Upper lobe of left lung (tissue), 6 donors: ENCODE measurements at regions not wholly inside any gene's neighbourhood (a gene's known extent, or its start where the extent isn't known, plus 50 kb on each side); places are given as distances from the start of the nearest gene placed in this dataset.
A peak's percentile ranks its signal among the peaks of the same experiment; 100 is the strongest.

Source experiments
- ATAC-seq, 2 donors: fragments of 200-7000 bp; cut with Tn5 transposase; one replicate each; pipeline ENCODE4 v1.9.1; 2022; ENCODE audit warnings: mild to moderate bottlenecking in 2 of 2, moderate library complexity in 2 of 2; ENCODE audit not compliant: low FRiP score in 2 of 2
- DNase-seq, 2 donors: peaks; one replicate each; pipeline ENCODE4 v3.0.0-alpha.2; 2019 to 2020
- H3K27ac ChIP-seq, 4 donors: fragments of 200-600 bp; sonication (generic); one replicate each; pipeline ENCODE4 v1.5.1; 2016 to 2019
- H3K27me3 ChIP-seq, 4 donors: fragments of 200-600 bp; sonication (generic); one replicate each; pipeline ENCODE4 v1.5.1; 2017 to 2019
- H3K36me3 ChIP-seq, 4 donors: fragments of 200-600 bp; sonication (generic); one replicate each; pipeline ENCODE4 v1.5.1; 2016 to 2019
- H3K4me1 ChIP-seq, 4 donors: fragments of 200-600 bp; sonication (generic); one replicate each; pipeline ENCODE4 v1.5.1; 2018 to 2019
- H3K4me3 ChIP-seq, 4 donors: fragments of 200-600 bp; sonication (generic); one replicate each; pipeline ENCODE4 v1.5.1; 2017 to 2019; ENCODE audit warnings: mild to moderate bottlenecking in 2 of 4, moderate library complexity in 1 of 4
- H3K9me3 ChIP-seq, 4 donors: fragments of 200-600 bp; sonication (generic); one replicate each; pipeline ENCODE4 v1.5.1; 2018 to 2019
- EP300 ChIP-seq, 4 donors: sonication (generic); formaldehyde crosslinking; IDR thresholded peaks; one replicate each; pipeline ENCODE4 v1.5.1; 2017; ENCODE audit warnings: antibody characterized with exemption in 4 of 4, control low read depth in 2 of 4
- POLR2A ChIP-seq, 4 donors: fragments of 450-650 bp; IDR thresholded peaks; one replicate each; pipeline ENCODE4 v1.5.1; 2016 to 2017; ENCODE audit warnings: antibody characterized with exemption in 4 of 4, mild to moderate bottlenecking in 2 of 4
- POLR2AphosphoS5 ChIP-seq, 2 donors: sonication (generic); formaldehyde crosslinking; IDR thresholded peaks; one replicate each; pipeline ENCODE4 v1.5.1; 2017; ENCODE audit warnings: antibody characterized with exemption in 2 of 2
- WGBS, 2 donors: methylation state at CpG; one replicate each; pipeline ENCODE4 v1.1.5; 2017 to 2018; 5-methylcytosine and 5-hydroxymethylcytosine counted together
- TF ChIP-seq, protein P1 (sequence below), 6 experiments: fragments of 450-650 bp in 4 of 6; fragments of 200-600 bp in 2 of 6; sonication (generic) in 2 of 6; IDR thresholded peaks; one replicate each; pipeline ENCODE4 v1.5.1; 2016 to 2019; ENCODE audit warnings: antibody characterized with exemption in 6 of 6
- donor health status: DM: no; HTN: no; CAD: no; lungs with moderate emphysema.
- donor health status: DM: no; HTN: yes; CAD: no; lungs with severe emphysema.

DNA sequence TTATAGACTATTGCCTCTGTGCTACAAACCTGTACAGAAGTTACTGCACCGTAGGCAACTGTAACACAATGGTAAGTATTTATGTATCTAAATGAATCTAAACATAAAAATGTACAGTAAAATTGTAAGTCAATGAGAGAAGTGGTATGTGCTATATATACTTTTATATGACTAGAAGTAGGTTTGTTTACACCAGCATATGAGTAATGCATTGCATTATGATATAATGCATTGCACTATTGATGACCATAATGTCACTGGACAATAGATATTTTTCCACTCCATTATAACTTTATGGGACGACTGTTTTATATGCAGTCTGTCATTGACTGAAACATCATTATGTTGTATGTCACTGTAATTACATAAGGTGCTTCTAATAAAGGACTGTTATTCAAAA is 340.3 kb upstream of the SNX7 start:
- Histone ChIP-seq H3K27me3 (no peaks in the 10 kb centered on the region), H3K4me1 (peaks cover 21 to 27% (median 22%) of the 10 kb centered on the region in 4 donors), H3K9me3 (no peaks in the 10 kb centered on the region), H3K36me3 (no peaks in the 10 kb centered on the region), H3K4me3 (no peak overlapping the region), H3K27ac (no peak overlapping the region)
- no peak for DNase-seq
- TF ChIP-seq POLR2A (IDR thresholded peaks at IDR 0.05) (no peak), EP300 (IDR thresholded peaks at IDR 0.05) (no peak), POLR2AphosphoS5 (IDR thresholded peaks at IDR 0.05) (no peak)
- TF ChIP-seq, protein P1, sequence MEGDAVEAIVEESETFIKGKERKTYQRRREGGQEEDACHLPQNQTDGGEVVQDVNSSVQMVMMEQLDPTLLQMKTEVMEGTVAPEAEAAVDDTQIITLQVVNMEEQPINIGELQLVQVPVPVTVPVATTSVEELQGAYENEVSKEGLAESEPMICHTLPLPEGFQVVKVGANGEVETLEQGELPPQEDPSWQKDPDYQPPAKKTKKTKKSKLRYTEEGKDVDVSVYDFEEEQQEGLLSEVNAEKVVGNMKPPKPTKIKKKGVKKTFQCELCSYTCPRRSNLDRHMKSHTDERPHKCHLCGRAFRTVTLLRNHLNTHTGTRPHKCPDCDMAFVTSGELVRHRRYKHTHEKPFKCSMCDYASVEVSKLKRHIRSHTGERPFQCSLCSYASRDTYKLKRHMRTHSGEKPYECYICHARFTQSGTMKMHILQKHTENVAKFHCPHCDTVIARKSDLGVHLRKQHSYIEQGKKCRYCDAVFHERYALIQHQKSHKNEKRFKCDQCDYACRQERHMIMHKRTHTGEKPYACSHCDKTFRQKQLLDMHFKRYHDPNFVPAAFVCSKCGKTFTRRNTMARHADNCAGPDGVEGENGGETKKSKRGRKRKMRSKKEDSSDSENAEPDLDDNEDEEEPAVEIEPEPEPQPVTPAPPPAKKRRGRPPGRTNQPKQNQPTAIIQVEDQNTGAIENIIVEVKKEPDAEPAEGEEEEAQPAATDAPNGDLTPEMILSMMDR (IDR thresholded peaks at IDR 0.05): no peak
- WGBS, 2 donors: 96 to 100% methylated on average over 2 of the region's 2 CpGs
- ATAC-seq: no peak

- DNase-seq: peak in 1 of 2 donors; percentile 21
- ATAC-seq: no peak
- H3K27me3 ChIP-seq: no peaks in the 10 kb centered on the region
- H3K36me3 ChIP-seq: no peaks in the 10 kb centered on the region
- WGBS, 2 donors: 63 to 78% methylated on average over 2 of the region's 2 CpGs
- no peaks in the 10 kb centered on the region for H3K9me3 ChIP-seq
- H3K4me1 ChIP-seq: peaks cover 0 to 4% (median 2%) of the 10 kb centered on the region in 4 donors
- TF ChIP-seq EP300 (IDR thresholded peaks at IDR 0.05): no peak
- no peak for TF ChIP-seq POLR2AphosphoS5 (IDR thresholded peaks at IDR 0.05)
- no peak for TF ChIP-seq POLR2A (IDR thresholded peaks at IDR 0.05)
- TF ChIP-seq, protein P1 (IDR thresholded peaks at IDR 0.05): no peak
- no peak overlapping the region for H3K4me3 ChIP-seq
- H3K27ac ChIP-seq: no peak overlapping the region
These were observed 345.1 kb upstream of the SNX7 start for GRCh38 chr1:98316286-98316905.

DNA sequence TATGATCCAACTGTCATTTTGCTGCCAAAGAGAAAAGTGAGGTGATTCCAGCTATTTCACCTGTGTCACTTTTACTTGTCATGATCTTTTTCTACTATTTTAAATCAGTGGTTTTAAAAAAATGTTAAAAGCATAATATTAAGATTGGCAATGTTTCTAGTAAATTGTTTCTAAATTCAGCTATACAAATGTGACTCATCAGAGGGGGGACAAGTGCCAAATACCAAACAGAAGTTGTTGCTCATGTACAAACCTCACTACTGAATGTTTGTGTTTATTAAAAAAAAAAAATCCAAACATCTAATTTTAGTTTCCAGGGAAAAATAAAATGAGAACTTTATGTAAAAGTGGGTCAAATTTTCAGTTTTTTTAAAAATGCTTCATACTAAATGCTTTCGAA is 346.2 kb upstream of the SNX7 start:
- Histone ChIP-seq H3K36me3 (no peaks in the 10 kb centered on the region), H3K4me1 (peaks cover 0 to 4% (median 2%) of the 10 kb centered on the region in 4 donors), H3K4me3 (no peak overlapping the region), H3K27ac (no peak overlapping the region), H3K27me3 (no peaks in the 10 kb centered on the region), H3K9me3 (no peaks in the 10 kb centered on the region)
- ATAC-seq (no peak), DNase-seq (no peak)
- 67 to 72% methylated on average over 1 of the region's 1 CpG for WGBS, 2 donors
- TF ChIP-seq EP300 (IDR thresholded peaks at IDR 0.05): no peak
- TF ChIP-seq POLR2AphosphoS5 (IDR thresholded peaks at IDR 0.05): no peak
- TF ChIP-seq, protein P1 (IDR thresholded peaks at IDR 0.05): no peak
- TF ChIP-seq POLR2A (IDR thresholded peaks at IDR 0.05): no peak

- no peaks in the 10 kb centered on the region for H3K9me3 ChIP-seq
- H3K27ac ChIP-seq: no peak overlapping the region
- H3K36me3 ChIP-seq: no peaks in the 10 kb centered on the region
- WGBS, 2 donors: 92% methylated on average over 1 of the region's 1 CpG
- peaks cover 0 to 4% (median 2%) of the 10 kb centered on the region in 4 donors for H3K4me1 ChIP-seq
- DNase-seq: no peak
- ATAC-seq: no peak
- no peak overlapping the region for H3K4me3 ChIP-seq
- no peaks in the 10 kb centered on the region for H3K27me3 ChIP-seq
- no peak for TF ChIP-seq POLR2AphosphoS5 (IDR thresholded peaks at IDR 0.05)
- TF ChIP-seq POLR2A (IDR thresholded peaks at IDR 0.05): no peak
- no peak for TF ChIP-seq EP300 (IDR thresholded peaks at IDR 0.05)
- TF ChIP-seq, protein P1 (IDR thresholded peaks at IDR 0.05): no peak
These were observed 346.9 kb upstream of the SNX7 start for GRCh38 chr1:98314601-98315000.

- Histone ChIP-seq H3K4me1 (no peaks in the 10 kb centered on the region), H3K9me3 (no peaks in the 10 kb centered on the region), H3K27ac (no peak overlapping the region), H3K27me3 (no peaks in the 10 kb centered on the region), H3K4me3 (no peak overlapping the region), H3K36me3 (no peaks in the 10 kb centered on the region)
- DNase-seq: no peak
- ATAC-seq: no peak
- TF ChIP-seq, protein P1 (IDR thresholded peaks at IDR 0.05): no peak
- TF ChIP-seq POLR2A (IDR thresholded peaks at IDR 0.05): no peak
- no peak for TF ChIP-seq EP300 (IDR thresholded peaks at IDR 0.05)
- TF ChIP-seq POLR2AphosphoS5 (IDR thresholded peaks at IDR 0.05): no peak
These were observed 354.9 kb upstream of the SNX7 start for GRCh38 chr1:98306517-98307089.
